ENCODE measurements at regions not wholly inside any gene's neighbourhood (a gene's known extent, or its start where the extent isn't known, plus 50 kb on each side); places are given as distances from the start of the nearest gene placed in this dataset.
A peak's percentile ranks its signal among the peaks of the same experiment; 100 is the strongest.

- no peak overlapping the region for H3K27ac ChIP-seq (ENCODE audit: low read depth, low read length)
- no peak for DNase-seq (ENCODE audit: low read depth)
- Mint-ChIP-seq H3K4me1 (ENCODE audit: low read depth, unreplicated experiment) (peaks cover 11% of the 10 kb centered on the region), H3K27me3 (ENCODE audit: low read depth, unreplicated experiment) (no peaks in the 10 kb centered on the region), H3K36me3 (ENCODE audit: low read depth, unreplicated experiment) (peaks cover 3% of the 10 kb centered on the region), H3K4me3 (ENCODE audit: unreplicated experiment) (no peak overlapping the region), H3K27ac (ENCODE audit: unreplicated experiment) (no peak overlapping the region), H3K9me3 (ENCODE audit: unreplicated experiment) (peaks cover 3% of the 10 kb centered on the region)
- no peak for TF ChIP-seq EZH2 (IDR thresholded peaks at IDR 0.05; ENCODE audit: insufficient read depth, low read length)
- TF ChIP-seq CTCF (IDR thresholded peaks at IDR 0.05; ENCODE audit: insufficient read depth, low read depth, low read length): no peak
- H4K20me1 ChIP-seq (ENCODE audit: insufficient read depth, low read length): no peaks in the 10 kb centered on the region
- H3K9ac ChIP-seq (ENCODE audit: low read length): no peak overlapping the region
- no peaks in the 10 kb centered on the region for H3K27me3 ChIP-seq (ENCODE audit: insufficient read depth, low read length)
- H3K79me2 ChIP-seq (ENCODE audit: insufficient read depth, low read length): no peaks in the 10 kb centered on the region
- no peaks in the 10 kb centered on the region for H3K9me3 ChIP-seq (ENCODE audit: insufficient read depth, low read depth, low read length)
- no peak for FAIRE-seq
- no peak overlapping the region for H2AFZ ChIP-seq (ENCODE audit: low read depth, low read length)
- no peak overlapping the region for H3K4me3 ChIP-seq (ENCODE audit: insufficient read depth, low read depth, low read length)
- no peaks in the 10 kb centered on the region for H3K4me1 ChIP-seq (ENCODE audit: insufficient read depth, low read length)
- H3K4me2 ChIP-seq (ENCODE audit: low read length): no peak overlapping the region
- H3K36me3 ChIP-seq (ENCODE audit: insufficient read depth, low read length): no peaks in the 10 kb centered on the region
Measured at GRCh38 chr5:84518370-84518769, 133.7 kb upstream of the EDIL3 start.

- Mint-ChIP-seq H3K36me3 (ENCODE audit: low read depth, unreplicated experiment) (no peaks in the 10 kb centered on the region), H3K4me3 (ENCODE audit: unreplicated experiment) (no peak overlapping the region), H3K4me1 (ENCODE audit: low read depth, unreplicated experiment) (no peaks in the 10 kb centered on the region), H3K9me3 (ENCODE audit: unreplicated experiment) (no peaks in the 10 kb centered on the region), H3K27me3 (ENCODE audit: low read depth, unreplicated experiment) (no peaks in the 10 kb centered on the region), H3K27ac (ENCODE audit: unreplicated experiment) (no peak overlapping the region)
- Histone ChIP-seq H3K27me3 (ENCODE audit: insufficient read depth, low read length) (no peaks in the 10 kb centered on the region), H3K36me3 (ENCODE audit: insufficient read depth, low read length) (no peaks in the 10 kb centered on the region), H3K79me2 (ENCODE audit: insufficient read depth, low read length) (no peaks in the 10 kb centered on the region), H3K4me2 (ENCODE audit: low read length) (no peak overlapping the region), H3K4me1 (ENCODE audit: insufficient read depth, low read length) (no peaks in the 10 kb centered on the region), H4K20me1 (ENCODE audit: insufficient read depth, low read length) (no peaks in the 10 kb centered on the region), H3K9ac (ENCODE audit: low read length) (no peak overlapping the region), H3K9me3 (ENCODE audit: insufficient read depth, low read depth, low read length) (no peaks in the 10 kb centered on the region), H3K4me3 (ENCODE audit: insufficient read depth, low read depth, low read length) (no peak overlapping the region), H3K27ac (ENCODE audit: low read depth, low read length) (no peak overlapping the region), H2AFZ (ENCODE audit: low read depth, low read length) (no peak overlapping the region)
- FAIRE-seq (no peak), DNase-seq (ENCODE audit: low read depth) (no peak)
- TF ChIP-seq EZH2 (IDR thresholded peaks at IDR 0.05; ENCODE audit: insufficient read depth, low read length) (no peak), CTCF (IDR thresholded peaks at IDR 0.05; ENCODE audit: insufficient read depth, low read depth, low read length) (no peak)
Measured at GRCh38 chr5:84506625-84507024, 121.9 kb upstream of the EDIL3 start.

GRCh38 chr5:84494453-84494852 is 109.8 kb upstream of the EDIL3 start:
- peak overlapping the region; percentile 100 for H3K27ac Mint-ChIP-seq (ENCODE audit: unreplicated experiment)
- TF ChIP-seq CTCF (IDR thresholded peaks at IDR 0.05; ENCODE audit: insufficient read depth, low read depth, low read length): no peak
- no peak for TF ChIP-seq EZH2 (IDR thresholded peaks at IDR 0.05; ENCODE audit: insufficient read depth, low read length)
- no peaks in the 10 kb centered on the region for H3K27me3 Mint-ChIP-seq (ENCODE audit: low read depth, unreplicated experiment)
- FAIRE-seq (no peak), DNase-seq (ENCODE audit: low read depth) (peak; percentile 99)
- Histone ChIP-seq H2AFZ (ENCODE audit: low read depth, low read length) (peak overlapping the region; percentile 42), H3K36me3 (ENCODE audit: insufficient read depth, low read length) (no peaks in the 10 kb centered on the region), H4K20me1 (ENCODE audit: insufficient read depth, low read length) (no peaks in the 10 kb centered on the region), H3K9ac (ENCODE audit: low read length) (peak overlapping the region; percentile 81), H3K4me2 (ENCODE audit: low read length) (peak overlapping the region; percentile 62), H3K27me3 (ENCODE audit: insufficient read depth, low read length) (no peaks in the 10 kb centered on the region), H3K4me1 (ENCODE audit: insufficient read depth, low read length) (peaks cover 5% of the 10 kb centered on the region), H3K79me2 (ENCODE audit: insufficient read depth, low read length) (no peaks in the 10 kb centered on the region), H3K4me3 (ENCODE audit: insufficient read depth, low read depth, low read length) (no peak overlapping the region), H3K9me3 (ENCODE audit: insufficient read depth, low read depth, low read length) (peaks cover 4% of the 10 kb centered on the region), H3K27ac (ENCODE audit: low read depth, low read length) (peak overlapping the region; percentile 97)
- peak overlapping the region; percentile 28 for H3K4me3 Mint-ChIP-seq (ENCODE audit: unreplicated experiment)
- peaks cover 4% of the 10 kb centered on the region for H3K36me3 Mint-ChIP-seq (ENCODE audit: low read depth, unreplicated experiment)
- H3K4me1 Mint-ChIP-seq (ENCODE audit: low read depth, unreplicated experiment): peaks cover 8% of the 10 kb centered on the region
- H3K9me3 Mint-ChIP-seq (ENCODE audit: unreplicated experiment): peaks cover 9% of the 10 kb centered on the region
